HCT116 (cell line): ENCODE measurements at regions not wholly inside any gene's neighbourhood (a gene's known extent, or its start where the extent isn't known, plus 50 kb on each side); places are given as distances from the start of the nearest gene placed in this dataset.

Experiments used
- ATAC-seq: fragments of 200-7000 bp; cut with Tn5 transposase; 2 replicates; pipeline ENCODE4 v1.9.1; 2020; ENCODE audit warnings: mild to moderate bottlenecking, moderate library complexity
- BruUV-seq: library from RNA; stranded (reverse); fragments of 400-500 nt; replicated peaks from 2 replicates; lab custom pipeline; 2021; lab: Mats Ljungman, UMichigan
- CTCF ChIA-PET: fragments of 300-600 bp; sonication (Branson Sonifier 250); formaldehyde crosslinking; loops from one replicate; lab custom pipeline; 2021; ENCODE audit warnings: antibody characterized with exemption; lab: Charles Lee
- POLR2A ChIA-PET: fragments of 300-600, 350-600 bp; sonication (Branson Sonifier 250); formaldehyde crosslinking; loops from one replicate; lab custom pipeline; 2021; ENCODE audit warnings: antibody characterized with exemption; lab: Charles Lee
- RAD21 ChIA-PET, 2 experiments: fragments of 300-600 bp; sonication (Branson Sonifier 250); formaldehyde crosslinking; loops; one replicate each; lab custom pipeline; 2023; ENCODE audit warnings: low total read pairs in 2 of 2; ENCODE audit not compliant: uncharacterized antibody in 2 of 2, unreplicated experiment in 2 of 2, low non-redundant PET in 1 of 2; lab: Charles Lee
- DNase-seq: peaks from one replicate; pipeline ENCODE4 v3.0.0-alpha.2; 2010; ENCODE audit warnings: low read depth, low spot score
- H2AFZ ChIP-seq: fragments of 200-600 bp; shearing (Covaris generic), sonication (generic); 2 replicates; pipeline ENCODE4 v1.6.1; 2017; ENCODE audit warnings: low read depth, mixed run types, mixed read lengths, antibody characterized with exemption, low read length; ENCODE audit not compliant: poor library complexity, severe bottlenecking
- H3K27ac ChIP-seq: 2 replicates; pipeline ENCODE4 v1.5.1; 2012; ENCODE audit warnings: low read depth, low read length
- H3K27me3 ChIP-seq: fragments of 200-600 bp; sonication (generic); 2 replicates; pipeline ENCODE4 v1.6.1; 2016; ENCODE audit warnings: mixed run types, low read length, mixed read lengths; ENCODE audit not compliant: insufficient read depth
- H3K36me3 ChIP-seq, 2 experiments: fragments of 200-500 bp in 1 of 2; fragments of 200-600 bp in 1 of 2; sonication (Bioruptor generic) in 1 of 2; sonication (generic) in 1 of 2; 2 replicates each; pipeline versions ENCODE4 v1.5.1 to v1.6.1; 2014 to 2016; ENCODE audit warnings: low read length in 2 of 2, inconsistent platforms in 1 of 2, mixed read lengths in 1 of 2, mixed run types in 1 of 2; ENCODE audit not compliant: insufficient read depth in 2 of 2, control insufficient read depth in 1 of 2
- H3K4me1 ChIP-seq, 2 experiments: fragments of 200-600 bp in 1 of 2; sonication (generic) in 1 of 2; 2 replicates each; pipeline versions ENCODE4 v1.5.1 to v1.6.1; 2012 to 2017; ENCODE audit warnings: low read length in 2 of 2, inconsistent platforms in 1 of 2, mild to moderate bottlenecking in 1 of 2, mixed read lengths in 1 of 2, mixed run types in 1 of 2, moderate library complexity in 1 of 2; ENCODE audit not compliant: insufficient read depth in 2 of 2, control insufficient read depth in 1 of 2
- H3K4me2 ChIP-seq: fragments of 200-600 bp; sonication (generic); 2 replicates; pipeline ENCODE4 v1.6.1; 2017; ENCODE audit warnings: mixed run types, low read length, mixed read lengths
- H3K4me3 ChIP-seq, 2 experiments: fragments of 200-600 bp in 1 of 2; sonication (generic) in 1 of 2; replicated peaks in 1 of 2; 2 replicates each; pipeline ENCODE4 v1.5.1; 2011 to 2016; ENCODE audit warnings: low read length in 2 of 2, control low read depth in 1 of 2, low read depth in 1 of 2, mild to moderate bottlenecking in 1 of 2, mixed read lengths in 1 of 2, mixed run types in 1 of 2
- H3K79me2 ChIP-seq: fragments of 200-600 bp; sonication (generic); 2 replicates; pipeline ENCODE4 v1.6.1; 2017; ENCODE audit warnings: mild to moderate bottlenecking, mixed run types, low read length, moderate library complexity, mixed read lengths; ENCODE audit not compliant: insufficient read depth
- H3K9ac ChIP-seq: fragments of 200-600 bp; sonication (generic); 2 replicates; pipeline ENCODE4 v1.6.1; 2016; ENCODE audit warnings: low read length, mixed read lengths
- H3K9me2 ChIP-seq: fragments of 200-600 bp; sonication (generic), shearing (Covaris generic); 2 replicates; pipeline ENCODE4 v1.6.1; 2017; ENCODE audit warnings: mixed run types, mild to moderate bottlenecking, moderate library complexity; ENCODE audit not compliant: insufficient read depth
- H3K9me3 ChIP-seq, 2 experiments: fragments of 200-500 bp in 1 of 2; fragments of 200-600 bp in 1 of 2; sonication (Bioruptor generic) in 1 of 2; sonication (generic) in 1 of 2; 2 replicates each; pipeline ENCODE4 v1.6.1; 2014 to 2017; ENCODE audit warnings: low read length in 2 of 2, mixed read lengths in 2 of 2, inconsistent platforms in 1 of 2, low read depth in 1 of 2, mild to moderate bottlenecking in 1 of 2, mixed run types in 1 of 2, moderate library complexity in 1 of 2; ENCODE audit not compliant: control insufficient read depth in 1 of 2, insufficient read depth in 1 of 2
- H4K20me1 ChIP-seq: fragments of 200-600 bp; sonication (generic), shearing (Covaris generic); 2 replicates; pipeline ENCODE4 v1.6.1; 2017; ENCODE audit warnings: mixed run types, mild to moderate bottlenecking, moderate library complexity; ENCODE audit not compliant: insufficient read depth
- CEBPB ChIP-seq: IDR thresholded peaks from 2 replicates; pipeline ENCODE4 v1.6.1; 2012; ENCODE audit warnings: low read depth
- ELF1 ChIP-seq: IDR thresholded peaks from 2 replicates; pipeline ENCODE4 v1.6.1; 2012; ENCODE audit warnings: low read depth, borderline replicate concordance
- EZH2phosphoT487 ChIP-seq: fragments of 200-600 bp; IDR thresholded peaks from 2 replicates; pipeline ENCODE4 v1.6.1; 2018; ENCODE audit warnings: antibody characterized with exemption, borderline replicate concordance
- JUND ChIP-seq: IDR thresholded peaks from 2 replicates; pipeline ENCODE4 v1.6.1; 2012
- POLR2A ChIP-seq: IDR thresholded peaks from 2 replicates; pipeline ENCODE4 v1.7.0; 2011; ENCODE audit warnings: borderline replicate concordance; ENCODE audit not compliant: insufficient read depth, insufficient read length; ENCODE audit errors: extremely low read depth
- RAD21 ChIP-seq: IDR thresholded peaks from 2 replicates; pipeline ENCODE4 v1.6.1; 2012; ENCODE audit warnings: low read depth, mild to moderate bottlenecking
- SIN3A ChIP-seq: IDR thresholded peaks from 2 replicates; pipeline ENCODE4 v1.6.1; 2012; ENCODE audit warnings: low read depth
- SRF ChIP-seq: IDR thresholded peaks from 2 replicates; pipeline ENCODE4 v1.6.1; 2012; ENCODE audit warnings: low read depth
- YY1 ChIP-seq: IDR thresholded peaks from 2 replicates; pipeline ENCODE4 v1.6.1; 2011; ENCODE audit warnings: low read length, low read depth, moderate library complexity, mild to moderate bottlenecking; ENCODE audit not compliant: insufficient replicate concordance; ENCODE audit errors: extremely low read depth
- ZFX ChIP-seq: fragments of 450-650 bp; IDR thresholded peaks from 2 replicates; pipeline ENCODE4 v1.6.1; 2017
- ZNF274 ChIP-seq: fragments of 200-500 bp; sonication (Bioruptor generic); IDR thresholded peaks from 2 replicates; pipeline ENCODE4 v1.6.1; 2014; ENCODE audit warnings: mild to moderate bottlenecking, low read depth, low read length, inconsistent platforms
- intact Hi-C: fragments of 100-400 bp; cut with micrococcal nuclease; formaldehyde crosslinking; loops from 2 replicates; pipeline ENCODE4 v1.10.0; 2022
- TF ChIP-seq, protein P1 (sequence below): IDR thresholded peaks from 2 replicates; pipeline ENCODE4 v1.6.1; 2011; ENCODE audit warnings: mild to moderate bottlenecking, low read length, moderate library complexity; ENCODE audit not compliant: insufficient replicate concordance; ENCODE audit errors: extremely low read depth
- TF ChIP-seq, protein P2 (sequence below): IDR thresholded peaks from 2 replicates; pipeline ENCODE4 v1.6.1; 2012; ENCODE audit warnings: low read depth
- TF ChIP-seq, protein P3 (sequence below): IDR thresholded peaks from 2 replicates; pipeline ENCODE4 v1.6.1; 2012

DNA sequence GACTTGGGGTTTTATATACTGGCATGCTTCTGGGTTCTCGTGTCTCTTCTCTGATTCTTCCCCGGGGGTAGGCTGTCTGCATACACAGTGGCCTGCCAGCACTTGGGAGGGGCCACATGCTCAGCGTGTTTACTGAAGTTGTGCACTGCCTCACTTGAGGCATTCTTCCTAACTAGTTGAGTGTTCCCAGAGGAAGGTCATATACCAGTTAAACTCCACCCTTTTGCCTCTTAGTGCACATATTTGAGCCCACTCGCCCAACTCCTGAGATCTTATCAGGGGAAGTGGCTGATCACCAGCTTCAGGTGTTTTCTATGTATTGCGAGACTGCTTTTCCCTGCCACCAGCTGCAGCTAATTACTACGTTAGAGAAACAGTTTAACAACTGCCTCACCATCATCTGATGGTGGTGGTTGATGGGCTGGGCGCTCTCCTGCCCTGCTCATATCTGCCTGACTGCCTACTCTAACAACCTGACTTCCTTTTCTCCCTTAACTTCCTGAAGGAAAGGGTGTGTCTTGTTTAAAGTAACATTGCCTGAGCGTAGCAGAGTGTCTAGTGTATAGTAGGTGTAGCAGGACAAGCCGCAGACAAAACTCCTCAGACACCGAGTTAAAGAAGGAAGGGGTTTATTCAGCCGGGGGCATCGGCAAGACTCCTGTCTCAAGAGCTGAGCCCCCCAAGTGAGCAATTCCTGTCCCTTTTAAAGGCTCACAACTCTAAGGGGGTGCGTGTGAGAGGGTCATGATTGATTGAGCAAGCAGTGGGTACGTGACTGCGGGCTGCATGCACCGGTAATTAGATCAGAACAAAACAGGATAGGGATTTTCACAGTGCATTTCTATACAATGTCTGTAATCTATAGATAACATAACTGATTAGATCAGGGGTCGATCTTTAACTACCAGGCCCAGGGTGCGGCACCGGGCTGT is 60.1 kb upstream of the CLINT1 start:
- Histone ChIP-seq H3K27me3 (no peaks in the 10 kb centered on the region), H4K20me1 (no peaks in the 10 kb centered on the region), H3K27ac (no peak overlapping the region), H3K4me3 (no peak overlapping the region), H3K9ac (no peak overlapping the region), H2AFZ (no peak overlapping the region), H3K36me3 (no peaks in the 10 kb centered on the region), H3K4me2 (no peak overlapping the region), H3K4me1 (0 out of 4 replicates have a peak, but pooled peaks cover 0 to 3% of the 10 kb centered on the region in 2 experiments), H3K9me3 (no peaks in the 10 kb centered on the region), H3K79me2 (no peaks in the 10 kb centered on the region), H3K9me2 (no peaks in the 10 kb centered on the region)
- CTCF ChIA-PET = interaction anchor here (0.5 to 1.7 kb wide), 3 partner anchors 63 to 102 kb away, joined by 4 read pairs; no protein-coding TSS in a partner anchor
- RAD21 ChIA-PET = interaction anchor here in 1 of 2 experiments (0.7 kb wide), 1 partner anchor 90 kb away, joined by 3 read pairs; no protein-coding TSS in a partner anchor
- POLR2A ChIA-PET = no interaction called here
- ATAC-seq (no peak), DNase-seq (no peak)
- BruUV-seq = no TSS peak
- intact Hi-C loops = loop anchor here (1.0 to 10.0 kb wide), 3 partner anchors 64 to 154 kb away; no protein-coding TSS in a partner anchor
- TF ChIP-seq SIN3A (no peak), ELF1 (no peak), YY1 (no peak), POLR2A (no peak), JUND (no peak), SRF (no peak), CEBPB (no peak), ZFX (no peak), RAD21 (no peak), ZNF274 (no peak), EZH2phosphoT487 (no peak)
- TF ChIP-seq, protein P1, sequence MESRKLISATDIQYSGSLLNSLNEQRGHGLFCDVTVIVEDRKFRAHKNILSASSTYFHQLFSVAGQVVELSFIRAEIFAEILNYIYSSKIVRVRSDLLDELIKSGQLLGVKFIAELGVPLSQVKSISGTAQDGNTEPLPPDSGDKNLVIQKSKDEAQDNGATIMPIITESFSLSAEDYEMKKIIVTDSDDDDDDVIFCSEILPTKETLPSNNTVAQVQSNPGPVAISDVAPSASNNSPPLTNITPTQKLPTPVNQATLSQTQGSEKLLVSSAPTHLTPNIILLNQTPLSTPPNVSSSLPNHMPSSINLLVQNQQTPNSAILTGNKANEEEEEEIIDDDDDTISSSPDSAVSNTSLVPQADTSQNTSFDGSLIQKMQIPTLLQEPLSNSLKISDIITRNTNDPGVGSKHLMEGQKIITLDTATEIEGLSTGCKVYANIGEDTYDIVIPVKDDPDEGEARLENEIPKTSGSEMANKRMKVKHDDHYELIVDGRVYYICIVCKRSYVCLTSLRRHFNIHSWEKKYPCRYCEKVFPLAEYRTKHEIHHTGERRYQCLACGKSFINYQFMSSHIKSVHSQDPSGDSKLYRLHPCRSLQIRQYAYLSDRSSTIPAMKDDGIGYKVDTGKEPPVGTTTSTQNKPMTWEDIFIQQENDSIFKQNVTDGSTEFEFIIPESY = no peak
- TF ChIP-seq, protein P2, sequence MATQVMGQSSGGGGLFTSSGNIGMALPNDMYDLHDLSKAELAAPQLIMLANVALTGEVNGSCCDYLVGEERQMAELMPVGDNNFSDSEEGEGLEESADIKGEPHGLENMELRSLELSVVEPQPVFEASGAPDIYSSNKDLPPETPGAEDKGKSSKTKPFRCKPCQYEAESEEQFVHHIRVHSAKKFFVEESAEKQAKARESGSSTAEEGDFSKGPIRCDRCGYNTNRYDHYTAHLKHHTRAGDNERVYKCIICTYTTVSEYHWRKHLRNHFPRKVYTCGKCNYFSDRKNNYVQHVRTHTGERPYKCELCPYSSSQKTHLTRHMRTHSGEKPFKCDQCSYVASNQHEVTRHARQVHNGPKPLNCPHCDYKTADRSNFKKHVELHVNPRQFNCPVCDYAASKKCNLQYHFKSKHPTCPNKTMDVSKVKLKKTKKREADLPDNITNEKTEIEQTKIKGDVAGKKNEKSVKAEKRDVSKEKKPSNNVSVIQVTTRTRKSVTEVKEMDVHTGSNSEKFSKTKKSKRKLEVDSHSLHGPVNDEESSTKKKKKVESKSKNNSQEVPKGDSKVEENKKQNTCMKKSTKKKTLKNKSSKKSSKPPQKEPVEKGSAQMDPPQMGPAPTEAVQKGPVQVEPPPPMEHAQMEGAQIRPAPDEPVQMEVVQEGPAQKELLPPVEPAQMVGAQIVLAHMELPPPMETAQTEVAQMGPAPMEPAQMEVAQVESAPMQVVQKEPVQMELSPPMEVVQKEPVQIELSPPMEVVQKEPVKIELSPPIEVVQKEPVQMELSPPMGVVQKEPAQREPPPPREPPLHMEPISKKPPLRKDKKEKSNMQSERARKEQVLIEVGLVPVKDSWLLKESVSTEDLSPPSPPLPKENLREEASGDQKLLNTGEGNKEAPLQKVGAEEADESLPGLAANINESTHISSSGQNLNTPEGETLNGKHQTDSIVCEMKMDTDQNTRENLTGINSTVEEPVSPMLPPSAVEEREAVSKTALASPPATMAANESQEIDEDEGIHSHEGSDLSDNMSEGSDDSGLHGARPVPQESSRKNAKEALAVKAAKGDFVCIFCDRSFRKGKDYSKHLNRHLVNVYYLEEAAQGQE = no peak
- TF ChIP-seq, protein P3, sequence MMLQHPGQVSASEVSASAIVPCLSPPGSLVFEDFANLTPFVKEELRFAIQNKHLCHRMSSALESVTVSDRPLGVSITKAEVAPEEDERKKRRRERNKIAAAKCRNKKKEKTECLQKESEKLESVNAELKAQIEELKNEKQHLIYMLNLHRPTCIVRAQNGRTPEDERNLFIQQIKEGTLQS = no peak
